ENCODE measurements at regions not wholly inside any gene's neighbourhood (a gene's known extent, or its start where the extent isn't known, plus 50 kb on each side); places are given as distances from the start of the nearest gene placed in this dataset.

GRCh38 chr3:147651107-147651778 lies 242.1 kb downstream of the ZIC1 start (continued):
- TF ChIP-seq CEBPZ (IDR thresholded peaks at IDR 0.05; ENCODE audit: low read depth, low read length) (no peak), RBBP5 (conservative IDR thresholded peaks at IDR 0.05) (no peak), EED (IDR thresholded peaks at IDR 0.05; ENCODE audit: low read depth) (no peak)

GRCh38 chr3:147652651-147653366 lies 243.6 kb downstream of the ZIC1 start:
- H3K9me3 ChIP-seq (replicated peaks; ENCODE audit: control insufficient read depth, insufficient read depth, low read length): no peaks in the 10 kb centered on the region
- H3K4me3 ChIP-seq: no peak overlapping the region
- ChIA-PET SMC1A (ENCODE audit: uncharacterized antibody, unreplicated experiment) (interaction anchor here (0.7 to 2.1 kb wide), 10 partner anchors 10 to 262 kb away, joined by 3 to 12 read pairs (median 3); no protein-coding TSS in a partner anchor), CTCF (interaction anchor here (1.0 to 1.5 kb wide), 3 partner anchors 10 to 60 kb away, joined by 3 to 5 read pairs (median 3); no protein-coding TSS in a partner anchor), RAD21 (ENCODE audit: unreplicated experiment) (interaction anchor here (0.9 to 1.4 kb wide), 6 partner anchors 9 to 425 kb away, joined by 3 to 4 read pairs (median 3); no protein-coding TSS in a partner anchor), POLR2A (interaction anchor here (1.2 to 1.5 kb wide), 2 partner anchors 9 to 34 kb away, joined by 3 to 7 read pairs; no protein-coding TSS in a partner anchor)
- BruUV-seq (replicated peaks): no TSS peak
- no peaks in the 10 kb centered on the region for H3K4me1 ChIP-seq (ENCODE audit: control insufficient read depth, insufficient read depth, low read length)
- FAIRE-seq (no peak), DNase-seq (ENCODE audit: low read depth, low spot score) (no peak), ATAC-seq (no peak)
- H3K79me2 ChIP-seq (ENCODE audit: control insufficient read depth, insufficient read depth, low read length): no peaks in the 10 kb centered on the region
- intact Hi-C loops (cut with micrococcal nuclease; ENCODE audit: unreplicated experiment) (no loop called here), in situ Hi-C loops (cut with MboI) (no loop called here)
- H3K36me3 ChIP-seq (ENCODE audit: control insufficient read depth in 2 of 2, insufficient read depth in 2 of 2, low read length in 1 of 2): no peaks in the 10 kb centered on the region
- no peaks in the 10 kb centered on the region for H3K27me3 ChIP-seq (replicated peaks in 1 of 2; ENCODE audit: control insufficient read depth in 2 of 2, insufficient read depth in 2 of 2, low read length in 1 of 2)
- H4K20me1 ChIP-seq (ENCODE audit: control insufficient read depth, insufficient read depth): no peaks in the 10 kb centered on the region
- H3K4me2 ChIP-seq (ENCODE audit: control insufficient read depth, insufficient read depth): no peak overlapping the region
- H3K9ac ChIP-seq (ENCODE audit: control insufficient read depth, insufficient read depth, low read length): no peak overlapping the region
- 23% methylated on average over 3 of the region's 3 CpGs for WGBS (ENCODE audit: insufficient coverage, insufficient replicate concordance, low lambda C conversion rate, missing lambda C conversion rate)
- no peak overlapping the region for H2AFZ ChIP-seq (ENCODE audit: control insufficient read depth, low read depth, low read length)
- H3K27ac ChIP-seq (ENCODE audit: control insufficient read depth, insufficient read depth): no peak overlapping the region
- TF ChIP-seq GATAD2B (conservative IDR thresholded peaks at IDR 0.05; ENCODE audit: low read depth) (no peak), PBX3 (IDR thresholded peaks at IDR 0.05; ENCODE audit: insufficient replicate concordance, low read depth, low read length) (no peak), CEBPB (IDR thresholded peaks at IDR 0.05; ENCODE audit: borderline replicate concordance in 1 of 2, low read depth in 2 of 2, low read length in 2 of 2) (no peak), STAT3 (IDR thresholded peaks at IDR 0.05; ENCODE audit: low read depth, low read length) (no peak), USF1 (IDR thresholded peaks at IDR 0.05; ENCODE audit: borderline replicate concordance, extremely low read length, insufficient read depth, low read depth, low read length) (no peak), IRF5 (IDR thresholded peaks at IDR 0.05; ENCODE audit: borderline replicate concordance) (no peak), GABPA (IDR thresholded peaks at IDR 0.05; ENCODE audit: low read depth) (no peak), SREBF2 (IDR thresholded peaks at IDR 0.05; ENCODE audit: low read length) (no peak), CBFB (IDR thresholded peaks at IDR 0.05; ENCODE audit: low read depth) (no peak), PKNOX1 (IDR thresholded peaks at IDR 0.05) (no peak)
